HG03045 (cell line): ENCODE measurements at regions not wholly inside any gene's neighbourhood (a gene's known extent, or its start where the extent isn't known, plus 50 kb on each side); places are given as distances from the start of the nearest gene placed in this dataset.

Source experiments
- ATAC-seq: cut with Tn5 transposase; IDR thresholded peaks from one replicate; pipeline ENCODE4 v1.9.1; 2021; ENCODE audit warnings: mild to moderate bottlenecking, moderate library complexity; ENCODE audit not compliant: unreplicated experiment

- ATAC-seq: no peak
These were observed 194.8 kb upstream of the SLC30A5 start for GRCh38 chr5:68898951-68899471.

- ATAC-seq: no peak
These were observed 181.7 kb upstream of the SLC30A5 start for GRCh38 chr5:68911840-68912690.

- no peak for ATAC-seq
These were observed 178.7 kb upstream of the SLC30A5 start for GRCh38 chr5:68915079-68915478.

GRCh38 chr5:68918306-68918705, 175.5 kb upstream of the SLC30A5 start:
- no peak for ATAC-seq

GRCh38 chr5:68919988-68920490, 173.8 kb upstream of the SLC30A5 start:
- ATAC-seq: no peak

- ATAC-seq: no peak
These were observed 172.9 kb upstream of the SLC30A5 start for GRCh38 chr5:68920888-68921287.

- ATAC-seq: no peak
These were observed 171.4 kb upstream of the SLC30A5 start for GRCh38 chr5:68922172-68922987.

- no peak for ATAC-seq
These were observed 169.2 kb upstream of the SLC30A5 start for GRCh38 chr5:68924481-68925145.

GRCh38 chr5:68928617-68929302, 165.1 kb upstream of the SLC30A5 start:
- no peak for ATAC-seq

- no peak for ATAC-seq
These were observed 163.7 kb upstream of the SLC30A5 start for GRCh38 chr5:68930139-68930538.

- ATAC-seq: no peak
These were observed 160.9 kb upstream of the SLC30A5 start for GRCh38 chr5:68932830-68933434.

GRCh38 chr5:68942169-68942568, 151.6 kb upstream of the SLC30A5 start:
- ATAC-seq: no peak

GRCh38 chr5:68946728-68947127, 147.1 kb upstream of the SLC30A5 start:
- no peak for ATAC-seq

GRCh38 chr5:68947986-68948385, 145.8 kb upstream of the SLC30A5 start:
- no peak for ATAC-seq

GRCh38 chr5:68949256-68949655, 144.6 kb upstream of the SLC30A5 start:
- ATAC-seq: no peak

GRCh38 chr5:68949711-68950110, 144.1 kb upstream of the SLC30A5 start:
- no peak for ATAC-seq

GRCh38 chr5:68950125-68950524, 143.7 kb upstream of the SLC30A5 start:
- ATAC-seq: no peak

GRCh38 chr5:68950930-68951329, 142.9 kb upstream of the SLC30A5 start:
- no peak for ATAC-seq

- ATAC-seq: no peak
These were observed 140.5 kb upstream of the SLC30A5 start for GRCh38 chr5:68953231-68953874.
